PFSK-1 (cell line): ENCODE measurements at regions not wholly inside any gene's neighbourhood (a gene's known extent, or its start where the extent isn't known, plus 50 kb on each side); places are given as distances from the start of the nearest gene placed in this dataset.

Source experiments
- FOXP2 ChIP-seq: optimal IDR thresholded peaks from 2 replicates; pipeline ENCODE3; 2011; ENCODE audit warnings: borderline replicate concordance, control low read depth, inconsistent platforms; ENCODE audit not compliant: insufficient read depth; ENCODE audit errors: extremely low read length, extremely low read depth
- POLR2AphosphoS5 ChIP-seq: IDR thresholded peaks from 2 replicates; pipeline ENCODE4 v1.6.1; 2012; ENCODE audit warnings: low read depth, mild to moderate bottlenecking, control low read depth, low read length, moderate library complexity
- REST ChIP-seq, 2 experiments: IDR thresholded peaks; 2 replicates each; pipeline versions ENCODE4 v1.6.1 to v1.8.0; 2011 to 2012; ENCODE audit warnings: low read depth in 2 of 2, low read length in 2 of 2, control low read depth in 1 of 2, inconsistent platforms in 1 of 2, mild to moderate bottlenecking in 1 of 2, moderate library complexity in 1 of 2; ENCODE audit not compliant: insufficient read depth in 1 of 2
- SIN3A ChIP-seq: IDR thresholded peaks from 2 replicates; pipeline ENCODE4 v1.6.1; 2012; ENCODE audit warnings: mild to moderate bottlenecking, low read length, moderate library complexity, borderline replicate concordance; ENCODE audit not compliant: insufficient read depth
- TAF1 ChIP-seq: IDR thresholded peaks from 2 replicates; pipeline ENCODE4 v1.6.1; 2012; ENCODE audit warnings: low read length, control low read depth, borderline replicate concordance; ENCODE audit not compliant: insufficient read depth

- TF ChIP-seq TAF1 (no peak), POLR2AphosphoS5 (no peak), FOXP2 (no peak), REST (IDR thresholded peaks at IDR 0.05; ENCODE audit: insufficient read depth in 1 of 2, low read depth in 2 of 2, low read length in 2 of 2) (no peak), SIN3A (no peak)
Observed at GRCh38 chr4:156328882-156329281, 375.2 kb upstream of the CTSO start.
